ENCODE measurements at regions not wholly inside any gene's neighbourhood (a gene's known extent, or its start where the extent isn't known, plus 50 kb on each side); places are given as distances from the start of the nearest gene placed in this dataset.

GRCh38 chr11:107202241-107202640 lies 184.0 kb upstream of the GUCY1A2 start:
- Mint-ChIP-seq H3K27ac (no peak overlapping the region), H3K36me3 (peaks cover 12% of the 10 kb centered on the region), H3K9me3 (peaks cover 24% of the 10 kb centered on the region), H3K27me3 (ENCODE audit: low read depth) (no peaks in the 10 kb centered on the region), H3K4me1 (0 out of 2 replicates have a peak, but pooled peaks cover 5% of the 10 kb centered on the region), H3K4me3 (no peak overlapping the region)
- no peak for ATAC-seq
- no peak for DNase-seq (ENCODE audit: low spot score)
- TF ChIP-seq STAT6 (CRISPR knock-in tag; conservative IDR thresholded peaks at IDR 0.05; ENCODE audit: low read depth) (no peak), AFF4 (CRISPR knock-in tag; IDR thresholded peaks at IDR 0.05; ENCODE audit: borderline replicate concordance) (no peak), ATF1 (CRISPR knock-in tag; IDR thresholded peaks at IDR 0.05) (no peak)
- CTCF ChIA-PET = no interaction called here
- POLR2A ChIA-PET = no interaction called here

- TF ChIP-seq ESRRA (CRISPR knock-in tag; IDR thresholded peaks at IDR 0.05; ENCODE audit: borderline replicate concordance) (no peak), CBFB (CRISPR knock-in tag; IDR thresholded peaks at IDR 0.05; ENCODE audit: low read depth) (no peak), ZNF219 (CRISPR knock-in tag; IDR thresholded peaks at IDR 0.05; ENCODE audit: borderline replicate concordance) (no peak), SOX15 (CRISPR knock-in tag; IDR thresholded peaks at IDR 0.05) (no peak), JUN (CRISPR knock-in tag; IDR thresholded peaks at IDR 0.05) (no peak), STAT6 (CRISPR knock-in tag; conservative IDR thresholded peaks at IDR 0.05; ENCODE audit: low read depth) (no peak), ARID4B (CRISPR knock-in tag; IDR thresholded peaks at IDR 0.05; ENCODE audit: borderline replicate concordance) (no peak), ZBTB43 (CRISPR knock-in tag; IDR thresholded peaks at IDR 0.05) (no peak), NFE2L1 (CRISPR knock-in tag; IDR thresholded peaks at IDR 0.05) (no peak), CREM (CRISPR knock-in tag; IDR thresholded peaks at IDR 0.05) (no peak), PREB (CRISPR knock-in tag; IDR thresholded peaks at IDR 0.05; ENCODE audit: borderline replicate concordance) (no peak), FOXP4 (CRISPR knock-in tag; IDR thresholded peaks at IDR 0.05) (no peak), MXD4 (CRISPR knock-in tag; IDR thresholded peaks at IDR 0.05; ENCODE audit: borderline replicate concordance) (no peak)
- Mint-ChIP-seq H3K27ac (no peak overlapping the region), H3K4me3 (no peak overlapping the region), H3K4me1 (no peaks in the 10 kb centered on the region), H3K27me3 (ENCODE audit: low read depth) (no peaks in the 10 kb centered on the region), H3K36me3 (no peaks in the 10 kb centered on the region; the same call in 1 of the 2 replicates), H3K9me3 (peaks cover 9% of the 10 kb centered on the region)
- DNase-seq (ENCODE audit: low spot score) = no peak
- CTCF ChIA-PET = interaction anchor here (0.5 kb wide), 1 partner anchor 471 kb away, joined by 5 read pairs; no protein-coding TSS in a partner anchor
- ATAC-seq = no peak
- POLR2A ChIA-PET = no interaction called here
Measured at GRCh38 chr11:107198490-107199007, 180.3 kb upstream of the GUCY1A2 start.

Data from WTC11 (cell line).